Fibroblast of lung (primary cell): ENCODE measurements at regions not wholly inside any gene's neighbourhood (a gene's known extent, or its start where the extent isn't known, plus 50 kb on each side); places are given as distances from the start of the nearest gene placed in this dataset.
A peak's percentile ranks its signal among the peaks of the same experiment; 100 is the strongest.

ENCODE experiments used
- DNase-seq, 2 donors: peaks; one replicate each; pipeline versions ENCODE4 v3.0.0 to v3.0.0-alpha.2; 2010; ENCODE audit warnings: low read depth in 2 of 2
- H2AFZ ChIP-seq: 2 replicates; pipeline ENCODE4 v1.5.1; 2012; ENCODE audit warnings: low read length, control low read depth, inconsistent platforms
- H3K27ac ChIP-seq: 2 replicates; pipeline ENCODE4 v1.5.1; 2011; ENCODE audit warnings: low read length, control low read depth; ENCODE audit not compliant: insufficient read depth
- H3K27me3 ChIP-seq: 2 replicates; pipeline ENCODE4 v1.5.1; 2011; ENCODE audit warnings: mild to moderate bottlenecking, low read length; ENCODE audit not compliant: control insufficient read depth, insufficient read depth
- H3K36me3 ChIP-seq: 2 replicates; pipeline ENCODE4 v1.5.1; 2011; ENCODE audit warnings: low read length; ENCODE audit not compliant: control insufficient read depth, insufficient read depth
- H3K4me1 ChIP-seq: 2 replicates; pipeline ENCODE4 v1.5.1; 2011; ENCODE audit warnings: low read length; ENCODE audit not compliant: control insufficient read depth, insufficient read depth; ENCODE audit errors: extremely low read depth
- H3K4me2 ChIP-seq: 2 replicates; pipeline ENCODE4 v1.5.1; 2011; ENCODE audit warnings: low read length, control low read depth; ENCODE audit not compliant: insufficient read depth; ENCODE audit errors: extremely low read depth
- H3K4me3 ChIP-seq, 4 experiments: fragments of 200-600 bp in 1 of 4; sonication (generic) in 1 of 4; replicated peaks in 1 of 4; 2 replicates each; pipeline ENCODE4 v1.5.1; 2011 to 2016; ENCODE audit warnings: low read length in 4 of 4, low read depth in 3 of 4, mild to moderate bottlenecking in 3 of 4, control low read depth in 2 of 4, inconsistent platforms in 1 of 4, mixed read lengths in 1 of 4; ENCODE audit not compliant: insufficient read depth in 1 of 4; ENCODE audit errors: control extremely low read depth in 1 of 4
- H3K79me2 ChIP-seq: 2 replicates; pipeline ENCODE4 v1.5.1; 2012; ENCODE audit warnings: mild to moderate bottlenecking, low read length, inconsistent platforms; ENCODE audit not compliant: control insufficient read depth, insufficient read depth
- H3K9ac ChIP-seq: 2 replicates; pipeline ENCODE4 v1.5.1; 2011; ENCODE audit warnings: mild to moderate bottlenecking, low read length, control low read depth; ENCODE audit not compliant: insufficient read depth
- H3K9me3 ChIP-seq: 2 replicates; pipeline ENCODE4 v1.5.1; 2012; ENCODE audit warnings: low read depth, low read length; ENCODE audit not compliant: control insufficient read depth, insufficient read depth
- H4K20me1 ChIP-seq: 2 replicates; pipeline ENCODE4 v1.5.1; 2011; ENCODE audit warnings: low read length; ENCODE audit not compliant: control insufficient read depth, insufficient read depth; ENCODE audit errors: extremely low read depth
- EZH2 ChIP-seq: IDR thresholded peaks from 2 replicates; pipeline ENCODE4 v1.5.1; 2012; ENCODE audit warnings: low read length, control low read depth, mild to moderate bottlenecking; ENCODE audit errors: missing control alignments
- TF ChIP-seq, protein P1 (sequence below), 2 donors: IDR thresholded peaks in 1 of 2; conservative IDR thresholded peaks in 1 of 2; 1 replicate in 1 of 2; 2 replicates in 1 of 2; pipeline ENCODE4 v1.5.1; 2011 to 2012; ENCODE audit warnings: low read length in 2 of 2, control low read depth in 1 of 2, inconsistent platforms in 1 of 2, low read depth in 1 of 2, mild to moderate bottlenecking in 1 of 2

DNA sequence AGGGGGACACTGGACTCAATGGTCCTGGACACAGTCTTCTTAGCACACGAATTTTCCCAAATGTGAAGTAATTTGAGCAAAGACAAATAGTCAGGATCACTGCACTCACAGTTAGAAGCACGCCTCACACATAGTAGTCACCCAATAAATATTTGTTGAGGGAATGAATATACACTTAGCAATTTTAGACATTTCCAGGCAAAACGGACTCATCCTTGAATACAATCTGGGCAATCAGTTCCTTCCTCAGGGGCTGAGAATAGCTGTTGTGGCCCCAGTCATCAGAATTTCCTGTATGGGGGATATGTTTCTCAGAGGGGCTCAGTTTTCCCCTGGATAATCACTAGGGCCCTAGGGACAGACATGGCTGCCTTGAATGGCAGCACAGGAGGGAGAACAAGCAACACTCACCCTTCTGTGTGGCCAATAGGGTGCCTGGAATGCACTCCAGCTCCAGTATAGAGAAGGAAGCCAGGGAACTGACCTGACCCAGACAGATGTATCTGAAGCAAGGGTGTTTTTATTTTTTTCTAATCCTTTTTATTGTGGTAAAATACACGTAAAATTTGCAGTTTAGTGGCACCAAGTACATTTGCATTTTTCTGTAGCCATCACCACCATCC, 282.7 kb upstream of the ZNF32 start:
- TF ChIP-seq EZH2, result no peak
- TF ChIP-seq, protein P1, sequence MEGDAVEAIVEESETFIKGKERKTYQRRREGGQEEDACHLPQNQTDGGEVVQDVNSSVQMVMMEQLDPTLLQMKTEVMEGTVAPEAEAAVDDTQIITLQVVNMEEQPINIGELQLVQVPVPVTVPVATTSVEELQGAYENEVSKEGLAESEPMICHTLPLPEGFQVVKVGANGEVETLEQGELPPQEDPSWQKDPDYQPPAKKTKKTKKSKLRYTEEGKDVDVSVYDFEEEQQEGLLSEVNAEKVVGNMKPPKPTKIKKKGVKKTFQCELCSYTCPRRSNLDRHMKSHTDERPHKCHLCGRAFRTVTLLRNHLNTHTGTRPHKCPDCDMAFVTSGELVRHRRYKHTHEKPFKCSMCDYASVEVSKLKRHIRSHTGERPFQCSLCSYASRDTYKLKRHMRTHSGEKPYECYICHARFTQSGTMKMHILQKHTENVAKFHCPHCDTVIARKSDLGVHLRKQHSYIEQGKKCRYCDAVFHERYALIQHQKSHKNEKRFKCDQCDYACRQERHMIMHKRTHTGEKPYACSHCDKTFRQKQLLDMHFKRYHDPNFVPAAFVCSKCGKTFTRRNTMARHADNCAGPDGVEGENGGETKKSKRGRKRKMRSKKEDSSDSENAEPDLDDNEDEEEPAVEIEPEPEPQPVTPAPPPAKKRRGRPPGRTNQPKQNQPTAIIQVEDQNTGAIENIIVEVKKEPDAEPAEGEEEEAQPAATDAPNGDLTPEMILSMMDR (conservative IDR thresholded peaks at IDR 0.05 in 1 of 2, IDR thresholded peaks at IDR 0.05 in 1 of 2; ENCODE audit: low read depth in 1 of 2, low read length in 2 of 2), result no peak
- Histone ChIP-seq H3K4me2 (peak overlapping the region; percentile 59), H2AFZ (peak overlapping the region; percentile 70), H3K9me3 (no peaks in the 10 kb centered on the region), H3K4me1 (peaks cover 10% of the 10 kb centered on the region), H3K79me2 (no peaks in the 10 kb centered on the region), H3K27me3 (no peaks in the 10 kb centered on the region), H3K36me3 (no peaks in the 10 kb centered on the region), H3K4me3 (no peak overlapping the region), H3K27ac (peak overlapping the region; percentile 86), H4K20me1 (no peaks in the 10 kb centered on the region), H3K9ac (no peak overlapping the region)
- peak; percentile 41 to 88 for DNase-seq

DNA sequence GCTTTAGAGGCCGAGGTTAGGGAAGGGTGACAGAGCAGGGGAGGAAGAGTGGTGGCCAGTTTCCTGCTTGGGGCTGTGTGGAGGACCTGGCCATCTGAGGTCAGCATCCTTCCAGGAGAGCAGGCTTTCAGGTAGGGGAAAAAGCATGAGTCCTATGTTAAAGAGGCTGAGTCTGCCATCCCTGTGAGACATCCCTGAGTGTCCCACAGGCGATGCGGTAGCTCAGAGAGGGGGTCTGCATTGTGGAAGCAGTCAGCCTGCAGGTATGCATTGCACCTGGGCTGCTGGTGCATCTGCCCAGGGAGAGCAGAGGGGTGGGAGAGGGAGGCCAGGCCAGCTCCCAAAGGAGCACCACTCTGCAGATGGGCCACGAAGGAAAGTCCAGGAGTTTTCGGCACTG, 282.1 kb upstream of the ZNF32 start:
- H3K9ac ChIP-seq, result no peak overlapping the region
- no peak overlapping the region for H3K4me3 ChIP-seq
- H3K9me3 ChIP-seq, result no peaks in the 10 kb centered on the region
- no peaks in the 10 kb centered on the region for H3K36me3 ChIP-seq
- H4K20me1 ChIP-seq, result no peaks in the 10 kb centered on the region
- H3K79me2 ChIP-seq, result no peaks in the 10 kb centered on the region
- H2AFZ ChIP-seq, result no peak overlapping the region
- H3K27me3 ChIP-seq, result no peaks in the 10 kb centered on the region
- no peak for TF ChIP-seq EZH2
- TF ChIP-seq, protein P1 (conservative IDR thresholded peaks at IDR 0.05 in 1 of 2, IDR thresholded peaks at IDR 0.05 in 1 of 2; ENCODE audit: low read depth in 1 of 2, low read length in 2 of 2), result no peak
- peak overlapping the region; percentile 86 for H3K27ac ChIP-seq
- peaks cover 10% of the 10 kb centered on the region for H3K4me1 ChIP-seq
- H3K4me2 ChIP-seq, result no peak overlapping the region
- no peak for DNase-seq

DNA sequence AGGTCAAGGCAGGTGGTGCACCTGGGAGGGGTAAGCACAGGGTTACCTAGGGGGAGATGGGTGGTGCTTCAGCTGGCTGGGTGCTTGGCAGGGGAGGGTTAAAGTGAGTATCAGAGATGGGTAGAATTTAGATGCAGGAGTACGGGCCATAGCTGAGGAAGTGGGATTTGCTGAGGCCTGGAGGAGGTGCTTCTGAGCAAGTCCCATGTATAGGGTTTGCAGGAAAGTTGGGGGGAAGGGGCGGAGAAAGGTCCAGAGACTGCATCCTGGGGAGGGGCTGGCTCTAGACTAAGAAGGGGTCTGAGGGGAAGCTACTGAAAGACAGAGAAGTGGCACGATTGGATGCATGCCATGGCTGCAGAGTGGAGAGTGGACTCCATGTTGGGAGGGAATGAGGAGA, 281.6 kb upstream of the ZNF32 start:
- H3K27ac ChIP-seq, result no peak overlapping the region
- no peak overlapping the region for H3K4me2 ChIP-seq
- no peaks in the 10 kb centered on the region for H3K9me3 ChIP-seq
- TF ChIP-seq, protein P1 (conservative IDR thresholded peaks at IDR 0.05 in 1 of 2, IDR thresholded peaks at IDR 0.05 in 1 of 2; ENCODE audit: low read depth in 1 of 2, low read length in 2 of 2), result no peak
- TF ChIP-seq EZH2, result no peak
- no peak overlapping the region for H3K4me3 ChIP-seq
- H3K4me1 ChIP-seq, result peaks cover 10% of the 10 kb centered on the region
- no peak overlapping the region for H2AFZ ChIP-seq
- DNase-seq, result no peak
- H4K20me1 ChIP-seq, result no peaks in the 10 kb centered on the region
- H3K27me3 ChIP-seq, result no peaks in the 10 kb centered on the region
- no peak overlapping the region for H3K9ac ChIP-seq
- H3K79me2 ChIP-seq, result no peaks in the 10 kb centered on the region
- H3K36me3 ChIP-seq, result no peaks in the 10 kb centered on the region
